ENCODE measurements at regions not wholly inside any gene's neighbourhood (a gene's known extent, or its start where the extent isn't known, plus 50 kb on each side); places are given as distances from the start of the nearest gene placed in this dataset.

DNA sequence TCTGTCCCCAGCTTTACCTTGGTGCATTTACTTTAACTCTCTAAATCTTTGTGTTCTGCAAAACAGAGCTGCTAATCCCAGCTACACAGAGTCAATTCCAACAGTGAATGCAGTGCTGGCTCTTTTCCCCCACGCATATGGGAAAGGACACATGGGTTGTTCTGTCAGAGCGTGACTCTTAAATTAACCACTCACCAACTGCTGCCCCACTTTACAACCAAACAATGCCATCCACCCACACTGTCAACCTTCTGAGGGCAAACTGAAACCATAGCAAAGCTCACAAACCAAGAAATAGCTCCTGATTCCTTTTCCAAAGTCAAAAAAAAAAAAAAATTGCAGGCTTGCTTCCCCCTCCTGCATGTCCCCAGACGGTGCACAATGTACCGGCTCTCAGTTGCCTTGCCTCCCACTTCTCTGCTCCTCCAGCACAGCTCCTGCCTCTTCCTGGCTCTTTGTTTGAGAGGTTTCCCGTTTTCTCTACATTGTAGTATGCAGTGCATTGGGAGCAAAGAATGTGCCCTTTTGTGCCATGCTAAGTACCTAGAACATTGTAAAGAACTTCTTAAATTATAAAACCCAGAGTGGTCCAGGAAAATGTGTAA is 151.5 kb upstream of the DAPK1 start:
- TF ChIP-seq, protein P1, sequence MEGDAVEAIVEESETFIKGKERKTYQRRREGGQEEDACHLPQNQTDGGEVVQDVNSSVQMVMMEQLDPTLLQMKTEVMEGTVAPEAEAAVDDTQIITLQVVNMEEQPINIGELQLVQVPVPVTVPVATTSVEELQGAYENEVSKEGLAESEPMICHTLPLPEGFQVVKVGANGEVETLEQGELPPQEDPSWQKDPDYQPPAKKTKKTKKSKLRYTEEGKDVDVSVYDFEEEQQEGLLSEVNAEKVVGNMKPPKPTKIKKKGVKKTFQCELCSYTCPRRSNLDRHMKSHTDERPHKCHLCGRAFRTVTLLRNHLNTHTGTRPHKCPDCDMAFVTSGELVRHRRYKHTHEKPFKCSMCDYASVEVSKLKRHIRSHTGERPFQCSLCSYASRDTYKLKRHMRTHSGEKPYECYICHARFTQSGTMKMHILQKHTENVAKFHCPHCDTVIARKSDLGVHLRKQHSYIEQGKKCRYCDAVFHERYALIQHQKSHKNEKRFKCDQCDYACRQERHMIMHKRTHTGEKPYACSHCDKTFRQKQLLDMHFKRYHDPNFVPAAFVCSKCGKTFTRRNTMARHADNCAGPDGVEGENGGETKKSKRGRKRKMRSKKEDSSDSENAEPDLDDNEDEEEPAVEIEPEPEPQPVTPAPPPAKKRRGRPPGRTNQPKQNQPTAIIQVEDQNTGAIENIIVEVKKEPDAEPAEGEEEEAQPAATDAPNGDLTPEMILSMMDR (IDR thresholded peaks at IDR 0.05) = no peak

DNA sequence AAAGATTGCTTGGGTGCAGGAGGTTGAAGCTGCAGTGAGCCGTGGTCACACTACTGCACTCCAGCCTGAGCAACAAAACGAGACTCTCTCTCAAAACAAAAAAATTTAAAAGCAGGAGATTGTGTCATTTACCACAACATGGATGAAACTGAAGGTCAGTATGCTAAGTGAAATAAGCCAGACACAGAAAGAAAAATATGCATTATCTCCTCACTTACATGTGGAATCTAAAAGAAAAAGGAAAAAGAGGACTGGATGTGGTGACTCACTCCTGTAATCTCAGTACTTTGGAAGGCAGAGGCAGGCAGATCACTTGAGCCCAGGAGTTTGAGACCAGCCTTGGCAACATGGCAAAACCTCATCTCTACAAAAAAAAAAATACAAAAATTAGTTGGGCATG is 146.8 kb upstream of the DAPK1 start:
- TF ChIP-seq, protein P1 (IDR thresholded peaks at IDR 0.05) = no peak

DNA sequence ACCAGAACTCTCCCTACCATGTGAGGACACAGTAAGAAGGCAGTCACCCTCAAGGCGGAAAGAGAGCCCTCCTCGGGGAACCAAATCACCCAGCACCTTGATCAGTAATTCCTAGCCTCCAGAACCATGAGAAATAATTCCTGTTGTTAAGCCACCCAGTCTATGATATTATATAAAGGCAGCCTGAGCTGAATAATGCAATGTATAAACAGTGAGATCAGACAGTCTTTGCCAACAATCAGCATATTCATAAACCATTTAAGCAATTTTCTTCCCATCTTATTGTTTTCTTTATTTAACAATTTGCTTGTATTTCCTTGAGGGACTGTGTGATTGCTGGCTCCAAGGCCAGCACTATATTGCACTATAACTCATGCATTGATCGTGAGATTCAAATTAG is 144.4 kb upstream of the DAPK1 start:
- TF ChIP-seq, protein P1 (IDR thresholded peaks at IDR 0.05) = no peak

DNA sequence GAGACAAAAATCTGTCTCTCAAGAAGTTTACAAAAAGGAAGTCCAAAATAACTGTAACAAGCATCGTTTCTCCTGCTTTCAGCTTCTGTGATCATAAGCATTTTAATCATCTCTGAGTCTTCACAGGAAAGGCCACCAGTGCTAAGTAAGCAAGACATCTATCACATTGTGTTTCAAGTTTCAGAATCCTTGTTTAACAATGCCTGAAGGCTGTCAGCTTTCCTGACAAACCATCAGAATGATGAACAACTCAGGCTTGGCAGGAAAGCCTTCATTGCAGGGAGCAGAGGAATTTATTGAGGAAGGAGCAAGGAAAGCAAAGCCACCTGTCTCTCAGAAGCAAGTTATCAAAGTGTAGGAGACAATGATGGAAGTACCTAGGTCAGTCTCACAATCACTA is 143.5 kb upstream of the DAPK1 start:
- TF ChIP-seq, protein P1 (IDR thresholded peaks at IDR 0.05) = no peak

DNA sequence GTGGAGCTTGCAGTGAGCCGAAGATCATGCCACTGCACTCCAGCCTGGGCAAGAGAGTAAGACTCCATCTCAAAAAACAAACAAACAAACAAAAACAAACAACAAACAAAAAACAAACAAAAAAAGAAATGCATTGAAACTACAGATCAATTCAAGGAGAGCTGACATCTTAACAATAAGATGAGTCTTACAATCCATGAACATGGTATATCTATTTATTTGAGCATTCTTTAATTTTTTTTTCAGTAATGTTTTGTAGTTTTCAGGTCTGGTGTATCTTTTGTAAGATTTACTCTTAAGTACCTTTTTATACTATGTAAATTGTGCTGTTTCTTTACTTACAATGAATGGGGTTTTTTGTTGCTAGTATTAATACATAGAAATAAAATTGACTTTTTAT is 140.1 kb upstream of the DAPK1 start:
- TF ChIP-seq, protein P1 (IDR thresholded peaks at IDR 0.05) = no peak

DNA sequence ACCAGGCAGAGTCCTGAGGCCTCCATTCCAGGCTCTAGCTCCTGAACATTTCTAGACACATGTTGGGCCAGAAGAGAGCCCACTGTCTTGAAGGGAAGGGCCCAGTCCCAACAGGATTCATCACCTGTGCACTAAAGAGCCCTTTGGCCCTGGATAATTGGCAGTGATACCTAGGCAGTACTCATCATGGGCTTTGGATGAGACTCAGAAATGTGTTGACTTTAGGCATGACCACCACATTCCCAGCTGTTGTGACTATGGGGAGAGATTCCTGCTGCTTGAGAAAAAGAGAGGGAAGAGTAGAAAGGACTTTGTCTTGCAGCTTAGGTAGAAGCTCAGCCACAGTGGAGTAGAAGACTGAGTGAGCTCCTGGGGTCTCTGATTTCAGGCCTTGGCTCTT is 138.4 kb upstream of the DAPK1 start:
- TF ChIP-seq, protein P1 (IDR thresholded peaks at IDR 0.05) = no peak

DNA sequence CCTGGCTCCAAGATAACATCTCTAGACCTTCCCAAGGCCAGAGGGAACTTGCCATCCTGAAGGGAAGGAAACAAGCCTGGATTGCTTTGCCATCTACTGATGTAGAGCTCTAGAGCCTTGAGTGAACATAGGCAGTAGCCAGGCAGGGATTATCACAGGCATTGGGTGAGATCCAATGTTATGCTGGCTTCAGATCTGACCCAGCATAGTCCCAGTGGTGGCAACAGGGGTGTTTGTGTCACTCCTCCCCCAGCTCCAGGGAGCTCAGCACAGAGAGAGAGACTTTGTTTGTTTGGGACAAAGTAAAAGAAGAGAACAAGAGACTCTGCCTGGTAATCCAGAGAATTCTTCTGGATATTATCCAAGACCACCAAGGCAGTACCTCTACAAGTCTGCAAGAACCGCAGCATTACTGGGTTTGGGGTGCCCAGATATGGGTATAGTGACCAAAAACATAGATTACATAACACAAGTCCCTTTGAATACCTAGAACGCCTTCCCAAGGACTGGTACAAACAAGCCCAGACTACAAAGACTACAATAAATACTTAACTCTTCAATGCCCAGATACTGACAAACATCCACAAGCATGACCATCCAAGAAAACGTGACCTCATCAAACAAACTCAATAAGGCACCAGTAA is 137.6 kb upstream of the DAPK1 start:
- TF ChIP-seq, protein P1 (IDR thresholded peaks at IDR 0.05) = no peak
